HG03575 (cell line): ENCODE measurements at regions not wholly inside any gene's neighbourhood (a gene's known extent, or its start where the extent isn't known, plus 50 kb on each side); places are given as distances from the start of the nearest gene placed in this dataset.
"Not testable (repeated sequence)": the region's sequence is repeated elsewhere in the genome, so short reads cannot be mapped to it uniquely, and the experiment has no call there.

ENCODE experiments used
- ATAC-seq: cut with Tn5 transposase; IDR thresholded peaks from one replicate; pipeline ENCODE4 v1.9.1; 2021; ENCODE audit not compliant: unreplicated experiment, insufficient number of reproducible peaks, low FRiP score; ENCODE audit errors: extremely low read depth

DNA sequence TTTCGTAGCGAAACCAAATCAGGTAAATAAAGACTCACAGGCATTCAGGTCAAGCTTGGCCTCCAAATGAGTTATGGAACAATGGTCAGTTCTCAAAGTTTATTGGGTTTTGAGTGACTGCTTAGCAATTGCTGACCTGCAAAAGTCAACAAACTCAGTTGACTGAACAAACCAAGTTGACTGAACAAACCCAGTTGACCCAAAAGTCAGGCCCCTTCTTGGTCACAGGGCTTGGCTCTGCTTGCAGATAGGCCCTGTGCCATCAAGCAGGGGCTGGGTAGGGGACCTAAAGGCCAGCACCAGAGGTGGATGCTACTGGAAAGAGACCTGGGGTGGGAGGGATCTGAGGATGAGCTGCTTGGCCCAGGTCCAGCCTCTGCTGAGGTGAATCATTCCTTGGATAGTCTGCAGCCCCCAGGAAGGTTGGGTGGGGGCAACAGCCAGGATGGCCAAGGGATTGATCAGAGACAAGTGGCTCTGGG lies 64.6 kb downstream of the GADD45G start:
- ATAC-seq: no peak

DNA sequence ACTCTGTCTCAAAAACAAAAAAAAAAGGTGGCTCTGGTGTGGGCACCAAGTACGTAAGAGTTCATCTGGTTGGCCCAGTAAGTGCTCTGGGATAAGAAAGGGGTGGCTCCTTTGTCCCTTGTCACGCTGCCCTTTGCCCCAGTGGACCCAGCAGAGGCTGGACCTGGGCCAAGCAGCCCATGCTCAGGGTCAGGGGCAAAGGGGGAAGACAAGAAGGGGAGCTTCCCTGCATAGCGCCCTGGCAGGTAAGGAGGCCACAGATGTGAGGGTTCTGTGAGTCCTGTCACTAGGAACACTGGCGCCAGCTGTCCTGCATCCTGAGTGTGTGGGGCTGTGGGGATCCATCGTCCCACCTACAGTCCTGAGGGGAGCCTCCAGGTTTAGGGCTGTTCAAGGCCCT lies 65.3 kb downstream of the GADD45G start:
- no peak for ATAC-seq

GRCh38 chr9:89670801-89671434 lies 66.1 kb downstream of the GADD45G start:
- no peak for ATAC-seq

- no peak for ATAC-seq
These were observed 69.8 kb downstream of the GADD45G start for GRCh38 chr9:89674667-89675057.

DNA sequence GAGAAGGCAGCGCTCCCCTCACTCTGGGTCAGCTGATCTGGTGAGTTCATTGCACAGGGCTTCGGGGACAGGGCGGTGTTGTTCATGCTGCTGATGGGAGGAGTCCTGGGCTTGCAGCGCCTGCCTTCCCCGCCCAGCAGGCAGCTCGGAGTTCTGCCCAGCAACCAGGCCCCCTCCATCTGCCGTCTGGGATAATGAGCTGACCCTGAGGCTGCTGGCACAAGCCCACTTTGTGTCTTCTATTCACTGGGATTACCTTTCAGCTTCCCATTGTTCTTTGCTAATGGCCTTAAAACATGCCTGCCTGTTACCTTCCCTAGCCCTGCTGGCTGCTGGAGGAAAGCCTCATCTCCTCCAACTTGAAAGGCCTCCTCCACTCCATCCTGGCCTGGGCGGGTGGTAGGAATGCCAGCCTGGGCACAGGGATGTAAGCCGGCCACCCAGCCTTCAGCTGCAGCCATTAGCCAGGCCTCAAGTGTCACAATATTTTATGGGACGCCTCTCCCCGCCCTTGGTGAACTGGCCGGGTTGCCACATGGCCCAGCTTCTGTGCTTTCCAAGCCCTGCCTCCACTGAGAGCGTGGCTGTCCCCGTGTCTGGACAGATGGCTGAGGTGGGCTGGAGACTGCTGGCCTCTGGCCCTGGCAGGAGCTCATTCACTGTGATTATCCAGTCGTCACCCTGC lies 70.4 kb downstream of the GADD45G start:
- ATAC-seq: no peak

- ATAC-seq: no peak
These were observed 71.5 kb downstream of the GADD45G start for GRCh38 chr9:89676281-89676680.

DNA sequence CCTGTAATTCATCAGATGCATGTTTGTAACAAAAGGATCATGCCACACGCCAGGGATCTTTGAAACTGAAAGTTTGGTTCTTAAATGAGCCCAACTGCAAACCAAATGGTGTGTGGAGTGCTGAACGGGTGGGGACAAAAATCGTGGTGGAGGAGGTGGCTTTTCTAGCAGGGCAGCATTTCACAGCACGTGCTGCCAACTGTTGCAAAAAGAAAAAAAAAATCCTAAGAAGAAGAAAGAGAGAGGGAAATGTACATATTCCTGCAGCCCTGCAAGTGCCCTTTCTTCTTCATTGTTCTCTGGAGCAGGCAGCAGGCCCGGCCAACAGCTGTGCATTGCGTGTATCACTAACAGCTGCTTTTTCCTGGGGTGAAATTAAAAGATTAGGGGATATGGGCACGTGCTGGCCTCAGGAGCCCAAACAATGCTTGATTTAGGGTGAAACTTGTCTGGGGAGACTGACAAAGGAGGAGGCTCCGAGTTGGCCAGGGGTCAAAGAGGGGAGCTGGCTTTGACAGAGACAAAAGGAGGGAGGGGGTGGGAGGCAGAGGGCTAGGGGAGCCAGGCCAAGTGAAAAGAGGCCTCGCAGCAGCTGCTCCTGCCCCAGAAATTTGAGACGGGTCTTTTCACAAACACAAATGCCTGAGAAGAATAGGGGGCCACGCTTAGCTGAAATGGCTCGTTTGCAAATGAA lies 73.0 kb downstream of the GADD45G start:
- ATAC-seq: no peak

GRCh38 chr9:89678396-89679015 lies 73.7 kb downstream of the GADD45G start:
- no peak for ATAC-seq

- ATAC-seq: no peak
These were observed 74.2 kb downstream of the GADD45G start for GRCh38 chr9:89679016-89679415.

GRCh38 chr9:89679581-89679980 lies 74.8 kb downstream of the GADD45G start:
- no peak for ATAC-seq

DNA sequence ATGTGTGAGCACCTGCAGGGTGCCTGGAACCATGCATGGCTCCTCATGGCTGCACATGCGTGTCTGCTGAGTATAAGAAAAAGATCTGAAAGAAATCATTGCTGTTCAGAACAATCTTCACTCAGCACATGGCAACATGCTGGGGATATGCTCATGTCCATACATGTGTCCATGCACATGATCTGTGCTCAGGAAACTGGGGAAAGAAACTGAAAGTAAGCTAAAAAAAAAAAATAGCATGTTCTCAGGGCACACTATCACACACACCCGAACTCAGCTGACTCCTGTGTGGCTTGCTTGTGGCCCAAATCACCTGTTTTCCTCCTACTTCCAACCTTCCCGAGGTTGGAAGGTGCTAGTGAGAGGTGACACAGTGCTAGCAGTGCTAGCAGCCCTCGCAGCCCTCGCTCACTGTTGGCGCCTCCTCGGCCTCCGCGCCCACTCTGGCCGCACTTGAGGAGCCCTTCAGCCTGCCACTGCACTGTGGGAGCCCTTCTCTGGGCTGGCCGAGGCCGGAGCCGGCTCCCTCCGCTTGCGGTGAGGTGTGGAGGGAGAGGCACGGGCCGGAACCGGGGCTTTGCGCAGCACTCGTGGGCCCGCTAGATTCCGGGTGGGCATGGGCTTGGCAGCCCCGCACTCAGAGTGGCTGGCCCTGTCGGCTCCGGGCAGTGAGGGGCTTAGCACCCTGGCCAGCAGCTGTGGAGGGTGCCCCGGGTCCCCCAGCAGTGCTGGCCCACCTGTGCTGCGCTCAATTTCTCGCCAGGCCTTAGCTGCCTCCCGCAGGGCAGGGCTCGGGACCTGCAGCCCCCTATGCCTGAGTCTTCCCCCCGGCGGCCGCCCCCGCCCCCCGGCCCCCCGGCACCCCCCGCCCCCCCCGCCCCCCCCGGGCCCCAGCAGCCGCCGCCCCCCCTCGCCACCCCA lies 76.0 kb downstream of the GADD45G start:
- ATAC-seq: no peak

DNA sequence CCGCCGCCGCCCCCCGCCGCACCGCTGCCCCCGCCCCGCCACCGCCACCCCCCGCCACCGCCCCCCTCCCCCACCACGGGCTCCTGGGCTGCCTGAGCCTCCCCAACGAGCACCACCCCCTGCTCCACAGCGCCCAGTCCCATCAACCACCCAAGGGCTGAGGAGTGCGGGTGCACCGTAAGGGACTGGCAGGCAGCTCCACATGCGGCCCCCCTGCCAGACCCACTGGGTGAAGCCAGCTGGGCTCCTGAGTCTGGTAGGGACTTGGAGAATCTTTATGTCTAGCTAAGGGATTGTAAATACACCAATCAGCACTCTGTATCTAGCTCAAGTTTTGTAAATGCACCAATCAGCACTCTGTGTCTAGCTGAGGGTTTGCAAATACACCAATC lies 76.7 kb downstream of the GADD45G start:
- not testable (repeated sequence) for ATAC-seq

DNA sequence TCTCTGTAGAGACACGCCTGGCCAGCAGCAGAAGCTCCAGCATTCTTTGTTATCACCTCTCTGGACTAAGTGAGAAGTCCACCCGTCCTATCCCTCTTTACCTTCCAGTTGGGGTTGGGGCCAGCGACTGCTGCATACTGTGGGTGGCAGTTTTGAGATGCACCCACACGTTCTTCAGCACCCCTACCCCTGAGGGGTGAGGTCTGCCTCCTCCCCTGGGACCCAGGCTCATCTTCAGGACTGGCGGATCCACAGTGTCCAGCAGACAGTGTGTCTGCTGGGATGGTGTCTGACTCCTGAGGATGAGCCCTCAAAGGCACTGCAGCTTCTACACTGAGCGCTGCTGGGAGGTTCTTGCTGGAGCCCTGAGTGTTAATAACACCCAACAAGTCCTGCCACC lies 78.8 kb downstream of the GADD45G start:
- no peak for ATAC-seq

GRCh38 chr9:89684218-89684617 lies 79.4 kb downstream of the GADD45G start:
- ATAC-seq: no peak

GRCh38 chr9:89684912-89685636 lies 80.3 kb downstream of the GADD45G start:
- ATAC-seq: no peak

DNA sequence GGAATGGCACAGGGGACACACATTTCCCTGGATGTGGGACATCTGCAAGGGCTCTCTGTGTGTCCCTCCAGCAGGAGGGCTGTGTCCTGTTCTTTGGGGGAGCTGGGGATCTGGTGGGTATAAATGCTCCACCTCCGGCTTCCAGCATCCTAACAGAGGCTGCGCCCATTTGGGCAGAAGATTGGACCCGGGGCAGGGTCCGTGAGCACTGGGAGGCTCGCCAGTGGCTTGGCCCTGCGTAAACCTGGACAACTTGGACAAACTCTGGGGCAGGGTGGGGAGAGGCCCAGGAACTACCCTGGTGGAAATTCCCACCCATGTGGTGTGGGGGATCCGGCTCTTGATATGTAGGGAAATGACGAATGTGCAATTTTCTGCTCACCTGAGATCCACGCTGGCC lies 80.9 kb downstream of the GADD45G start:
- no peak for ATAC-seq

- ATAC-seq: no peak
These were observed 81.3 kb downstream of the GADD45G start for GRCh38 chr9:89686126-89686525.

DNA sequence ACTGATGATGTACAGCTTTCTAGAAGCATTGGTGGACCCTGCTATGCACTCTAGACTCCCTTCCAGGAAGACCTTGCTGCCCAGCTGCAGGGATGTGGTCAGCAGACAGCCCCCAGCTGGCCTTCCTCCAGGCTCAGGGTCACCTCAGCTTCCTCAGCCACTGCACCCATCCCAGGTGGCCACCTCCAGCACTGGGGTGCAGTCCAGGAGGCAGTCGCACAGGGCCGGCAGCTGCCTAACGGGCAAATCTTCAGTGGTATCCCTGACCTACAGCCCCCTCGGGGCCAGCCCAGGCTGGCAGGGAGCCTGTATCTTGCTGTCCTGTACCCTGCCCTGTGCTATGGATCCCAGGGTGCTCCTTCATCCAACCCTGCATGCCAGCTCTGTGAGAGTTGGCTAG lies 81.8 kb downstream of the GADD45G start:
- ATAC-seq: no peak
